CD4-positive, alpha-beta T cell (primary cell): ENCODE measurements at regions not wholly inside any gene's neighbourhood (a gene's known extent, or its start where the extent isn't known, plus 50 kb on each side); places are given as distances from the start of the nearest gene placed in this dataset.

Source experiments
- ATAC-seq: fragments of 200-7000 bp; cut with Tn5 transposase; one replicate; pipeline ENCODE4 v1.10.0; 2022; ENCODE audit warnings: mild to moderate bottlenecking; ENCODE audit not compliant: poor library complexity
- CTCF ChIA-PET: fragments of 350-600 bp; sonication (Branson Sonifier 250); formaldehyde crosslinking; loops from one replicate; lab custom pipeline; 2021; ENCODE audit warnings: antibody characterized with exemption, inconsistent platforms; lab: Charles Lee
- POLR2A ChIA-PET: fragments of 350-600 bp; sonication (Branson Sonifier 250); formaldehyde crosslinking; loops from one replicate; lab custom pipeline; 2021; ENCODE audit warnings: antibody characterized with exemption, inconsistent platforms; lab: Charles Lee
- DNase-seq, 14 experiments: peaks; one replicate each; pipeline ENCODE4 v3.0.0-alpha.2; 2013 to 2020; ENCODE audit warnings: mixed read lengths in 2 of 14
- H3K27ac ChIP-seq, 2 donors: one replicate each; pipeline versions ENCODE4 v1.5.1 to v1.7.0; 2013; ENCODE audit warnings: low read length in 2 of 2, low read depth in 1 of 2, mild to moderate bottlenecking in 1 of 2
- H3K27me3 ChIP-seq, 2 experiments: 1 replicate in 1 of 2; 2 replicates in 1 of 2; pipeline versions ENCODE4 v1.6.1 to v1.7.0; 2013; ENCODE audit warnings: low read length in 2 of 2, control low read depth in 1 of 2, mild to moderate bottlenecking in 1 of 2, moderate library complexity in 1 of 2; ENCODE audit not compliant: insufficient read depth in 2 of 2, control insufficient read depth in 1 of 2
- H3K36me3 ChIP-seq: one replicate; pipeline ENCODE4 v1.6.1; 2013; ENCODE audit warnings: low read length, control low read depth; ENCODE audit not compliant: insufficient read depth
- H3K4me1 ChIP-seq: one replicate; pipeline ENCODE4 v1.6.1; 2013; ENCODE audit warnings: low read length, control low read depth; ENCODE audit not compliant: insufficient read depth
- H3K4me3 ChIP-seq: one replicate; pipeline ENCODE4 v1.5.1; 2013; ENCODE audit warnings: mild to moderate bottlenecking, low read length, moderate library complexity
- H3K9me3 ChIP-seq, 2 experiments: 1 replicate in 1 of 2; 2 replicates in 1 of 2; pipeline versions ENCODE4 v1.6.1 to v1.7.0; 2013; ENCODE audit warnings: low read length in 2 of 2, mild to moderate bottlenecking in 2 of 2, control low read depth in 1 of 2, moderate library complexity in 1 of 2; ENCODE audit not compliant: control insufficient read depth in 1 of 2, insufficient read depth in 1 of 2
- H3K27ac Mint-ChIP-seq: one replicate; pipeline ENCODE4 v1.8.0; 2020; ENCODE audit warnings: mixed read lengths
- H3K27me3 Mint-ChIP-seq: one replicate; pipeline ENCODE4 v1.8.0; 2021; ENCODE audit warnings: mixed read lengths
- H3K36me3 Mint-ChIP-seq: one replicate; pipeline ENCODE4 v1.8.0; 2021; ENCODE audit warnings: low read depth, mixed read lengths
- H3K4me1 Mint-ChIP-seq: one replicate; pipeline ENCODE4 v1.8.0; 2021; ENCODE audit warnings: low read depth, mixed read lengths
- H3K4me3 Mint-ChIP-seq: one replicate; pipeline ENCODE4 v1.8.0; 2020; ENCODE audit warnings: mild to moderate bottlenecking, mixed read lengths
- H3K9me3 Mint-ChIP-seq: one replicate; pipeline ENCODE4 v1.8.0; 2020; ENCODE audit warnings: mixed read lengths
- CTCF ChIP-seq: fragments of 200-600 bp; IDR thresholded peaks from one replicate; pipeline ENCODE4 v1.8.0; 2022; ENCODE audit warnings: antibody characterized with exemption, mild to moderate bottlenecking
- intact Hi-C, 2 experiments: fragments of 100-400 bp; cut with DNase I in 1 of 2; cut with micrococcal nuclease in 1 of 2; formaldehyde crosslinking; loops; one replicate each; pipeline versions ENCODE4 v1.15.1 to v1.9.0; 2023 to 2025; cut with DNase I, micrococcal nuclease

GRCh38 chr4:149891426-149891825, 75.8 kb upstream of the IQCM start:
- Histone ChIP-seq H3K4me1 (no peaks in the 10 kb centered on the region), H3K36me3 (no peaks in the 10 kb centered on the region), H3K27me3 (no peaks in the 10 kb centered on the region), H3K4me3 (no peak overlapping the region), H3K9me3 (no peaks in the 10 kb centered on the region), H3K27ac (no peak overlapping the region)
- no peak for TF ChIP-seq CTCF
- H3K4me1 Mint-ChIP-seq = no peaks in the 10 kb centered on the region
- CTCF ChIA-PET = interaction anchor here (2.2 kb wide), 1 partner anchor 8 kb away, joined by 6 read pairs; no protein-coding TSS in a partner anchor
- no peak overlapping the region for H3K4me3 Mint-ChIP-seq
- H3K27me3 Mint-ChIP-seq = no peaks in the 10 kb centered on the region
- DNase-seq (no peak), ATAC-seq (no peak)
- POLR2A ChIA-PET = no interaction called here
- H3K36me3 Mint-ChIP-seq = no peaks in the 10 kb centered on the region
- H3K9me3 Mint-ChIP-seq = no peaks in the 10 kb centered on the region
- intact Hi-C loops = no loop called here
- H3K27ac Mint-ChIP-seq = no peak overlapping the region

- ChIA-PET POLR2A (no interaction called here), CTCF (no interaction called here)
- Histone ChIP-seq H3K27me3 (no peaks in the 10 kb centered on the region), H3K36me3 (no peaks in the 10 kb centered on the region), H3K9me3 (no peaks in the 10 kb centered on the region), H3K27ac (no peak overlapping the region), H3K4me1 (no peaks in the 10 kb centered on the region), H3K4me3 (no peak overlapping the region)
- H3K4me1 Mint-ChIP-seq = no peaks in the 10 kb centered on the region
- no peaks in the 10 kb centered on the region for H3K9me3 Mint-ChIP-seq
- H3K4me3 Mint-ChIP-seq = no peak overlapping the region
- no peak for TF ChIP-seq CTCF
- H3K27ac Mint-ChIP-seq = no peak overlapping the region
- ATAC-seq (no peak), DNase-seq (no peak)
- no peaks in the 10 kb centered on the region for H3K36me3 Mint-ChIP-seq
- peaks cover 7% of the 10 kb centered on the region for H3K27me3 Mint-ChIP-seq
- intact Hi-C loops = no loop called here
Measured at GRCh38 chr4:149896432-149896831, 80.8 kb upstream of the IQCM start.

DNA sequence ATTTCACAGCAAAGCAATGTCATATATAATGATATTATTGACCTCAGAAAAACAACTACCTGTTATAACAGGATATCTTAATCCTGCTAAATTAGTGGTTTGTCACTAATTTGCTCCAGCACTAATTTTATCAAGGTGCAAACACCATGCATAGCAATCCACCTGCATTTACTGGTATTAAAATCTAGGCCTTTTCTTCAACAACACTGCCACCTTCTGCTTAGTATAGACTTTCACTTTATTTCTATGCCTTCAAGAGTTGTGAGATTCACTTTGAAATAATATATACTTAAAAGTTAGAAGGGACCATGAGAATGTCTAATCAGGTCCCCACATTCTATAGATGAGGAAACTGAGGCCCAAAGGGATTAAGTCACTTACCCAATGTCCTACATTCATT, 82.1 kb upstream of the IQCM start:
- no peak overlapping the region for H3K27ac ChIP-seq
- no peaks in the 10 kb centered on the region for H3K36me3 Mint-ChIP-seq
- no peak overlapping the region for H3K27ac Mint-ChIP-seq
- H3K4me1 ChIP-seq = no peaks in the 10 kb centered on the region
- H3K4me3 Mint-ChIP-seq = no peak overlapping the region
- no peaks in the 10 kb centered on the region for H3K27me3 ChIP-seq
- CTCF ChIA-PET = no interaction called here
- H3K4me1 Mint-ChIP-seq = no peaks in the 10 kb centered on the region
- POLR2A ChIA-PET = no interaction called here
- no peak for DNase-seq
- TF ChIP-seq CTCF = no peak
- ATAC-seq = no peak
- H3K36me3 ChIP-seq = no peaks in the 10 kb centered on the region
- intact Hi-C loops = no loop called here
- H3K9me3 ChIP-seq = no peaks in the 10 kb centered on the region
- no peaks in the 10 kb centered on the region for H3K9me3 Mint-ChIP-seq
- H3K27me3 Mint-ChIP-seq = peaks cover 7% of the 10 kb centered on the region
- no peak overlapping the region for H3K4me3 ChIP-seq
